ENCODE measurements at regions not wholly inside any gene's neighbourhood (a gene's known extent, or its start where the extent isn't known, plus 50 kb on each side); places are given as distances from the start of the nearest gene placed in this dataset.

DNA sequence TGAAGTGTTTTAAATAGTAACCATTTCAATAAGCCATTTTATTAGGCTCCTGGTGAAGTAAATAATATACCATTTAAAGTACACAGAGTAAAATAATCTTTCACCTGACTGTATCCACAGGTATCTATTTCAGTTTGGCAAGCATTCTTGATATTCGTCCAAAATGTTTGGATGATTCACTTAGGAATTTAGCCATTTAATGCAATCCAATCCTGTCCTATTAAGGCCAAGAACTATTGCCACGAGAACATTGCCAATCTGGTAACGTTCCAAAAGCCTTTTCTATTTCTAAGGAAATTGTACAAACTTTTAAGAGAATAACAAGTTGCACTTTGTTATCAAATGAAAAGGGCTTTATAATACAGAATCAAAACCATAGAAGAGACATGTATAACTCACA is 209.8 kb upstream of the THRB start:
- DNase-seq, result no peak
- Histone ChIP-seq H3K9ac (ENCODE audit: low read length) (no peak overlapping the region), H3K27ac (ENCODE audit: low read length) (no peak overlapping the region), H3K9me3 (replicated peaks; ENCODE audit: insufficient read depth, low read length) (no peaks in the 10 kb centered on the region), H3K9me2 (replicated peaks; ENCODE audit: insufficient read depth, low read length) (no peaks in the 10 kb centered on the region), H3K79me2 (ENCODE audit: low read length) (no peaks in the 10 kb centered on the region), H3K36me3 (replicated peaks; ENCODE audit: insufficient read depth, low read length) (no peaks in the 10 kb centered on the region), H3F3A (ENCODE audit: insufficient read depth, low read length) (no peaks in the 10 kb centered on the region), H4K20me1 (ENCODE audit: insufficient read depth, low read length) (no peaks in the 10 kb centered on the region), H3K4me3 (ENCODE audit: low read length) (no peak overlapping the region), H3K4me1 (ENCODE audit: low read length) (no peaks in the 10 kb centered on the region), H3K27me3 (replicated peaks; ENCODE audit: insufficient read depth, low read length) (no peaks in the 10 kb centered on the region), H3K4me2 (ENCODE audit: low read depth, low read length) (no peak overlapping the region), H2AFZ (ENCODE audit: low read length) (no peak overlapping the region)
- TF ChIP-seq EZH2phosphoT487 (IDR thresholded peaks at IDR 0.05; ENCODE audit: low read length), result no peak
- TF ChIP-seq EZH2 (optimal IDR thresholded peaks at IDR 0.05; ENCODE audit: low read depth, low read length), result no peak
- TF ChIP-seq CTCF (IDR thresholded peaks at IDR 0.05; ENCODE audit: low read length), result no peak

GRCh38 chr3:24707936-24708335 is 213.3 kb upstream of the THRB start:
- Histone ChIP-seq H3F3A (ENCODE audit: insufficient read depth, low read length) (no peaks in the 10 kb centered on the region), H4K20me1 (ENCODE audit: insufficient read depth, low read length) (no peaks in the 10 kb centered on the region)

DNA sequence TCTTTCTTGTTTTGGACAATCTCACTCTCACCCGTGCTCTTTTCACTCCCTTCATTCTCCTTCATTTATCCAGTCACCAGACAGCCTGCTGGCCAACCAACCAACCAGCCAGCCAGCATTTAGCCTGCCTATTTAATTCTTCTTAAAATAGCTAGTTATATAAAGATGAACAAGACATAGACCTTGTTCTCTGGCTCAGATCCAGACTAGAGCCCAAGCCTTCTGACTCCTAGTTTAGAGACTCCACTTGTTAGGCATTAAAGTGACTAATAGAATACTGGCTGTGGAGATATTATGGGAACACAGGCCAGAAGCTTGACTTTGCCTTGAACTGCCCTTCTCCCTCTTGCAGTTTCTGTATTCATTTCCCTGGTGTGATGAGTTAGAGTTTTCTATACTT is 215.3 kb upstream of the THRB start:
- H3F3A ChIP-seq (ENCODE audit: insufficient read depth, low read length), result no peaks in the 10 kb centered on the region
- no peaks in the 10 kb centered on the region for H4K20me1 ChIP-seq (ENCODE audit: insufficient read depth, low read length)
- H3K36me3 ChIP-seq (replicated peaks; ENCODE audit: insufficient read depth, low read length), result no peaks in the 10 kb centered on the region
- no peak for TF ChIP-seq EZH2phosphoT487 (IDR thresholded peaks at IDR 0.05; ENCODE audit: low read length)
- TF ChIP-seq CTCF (IDR thresholded peaks at IDR 0.05; ENCODE audit: low read length), result no peak
- TF ChIP-seq EZH2 (optimal IDR thresholded peaks at IDR 0.05; ENCODE audit: low read depth, low read length), result no peak
- no peaks in the 10 kb centered on the region for H3K27me3 ChIP-seq (replicated peaks; ENCODE audit: insufficient read depth, low read length)
- no peaks in the 10 kb centered on the region for H3K9me3 ChIP-seq (replicated peaks; ENCODE audit: insufficient read depth, low read length)
- no peak overlapping the region for H3K4me2 ChIP-seq (ENCODE audit: low read depth, low read length)
- H3K4me1 ChIP-seq (ENCODE audit: low read length), result no peaks in the 10 kb centered on the region
- H3K9me2 ChIP-seq (replicated peaks; ENCODE audit: insufficient read depth, low read length), result no peaks in the 10 kb centered on the region
- DNase-seq, result no peak
- H3K4me3 ChIP-seq (ENCODE audit: low read length), result no peak overlapping the region
- no peaks in the 10 kb centered on the region for H3K79me2 ChIP-seq (ENCODE audit: low read length)
- no peak overlapping the region for H3K27ac ChIP-seq (ENCODE audit: low read length)
- H2AFZ ChIP-seq (ENCODE audit: low read length), result no peak overlapping the region
- H3K9ac ChIP-seq (ENCODE audit: low read length), result no peak overlapping the region

More at GRCh38 chr3:24707936-24708335, 213.3 kb upstream of the THRB start:
- Histone ChIP-seq H3K9me3 (replicated peaks; ENCODE audit: insufficient read depth, low read length) (no peaks in the 10 kb centered on the region), H3K9me2 (replicated peaks; ENCODE audit: insufficient read depth, low read length) (no peaks in the 10 kb centered on the region), H3K36me3 (replicated peaks; ENCODE audit: insufficient read depth, low read length) (no peaks in the 10 kb centered on the region), H3K4me2 (ENCODE audit: low read depth, low read length) (no peak overlapping the region), H3K4me3 (ENCODE audit: low read length) (no peak overlapping the region), H3K9ac (ENCODE audit: low read length) (no peak overlapping the region), H3K79me2 (ENCODE audit: low read length) (no peaks in the 10 kb centered on the region), H3K27ac (ENCODE audit: low read length) (no peak overlapping the region), H3K27me3 (replicated peaks; ENCODE audit: insufficient read depth, low read length) (no peaks in the 10 kb centered on the region), H3K4me1 (ENCODE audit: low read length) (no peaks in the 10 kb centered on the region), H2AFZ (ENCODE audit: low read length) (no peak overlapping the region)
- TF ChIP-seq CTCF (IDR thresholded peaks at IDR 0.05; ENCODE audit: low read length) (no peak), EZH2phosphoT487 (IDR thresholded peaks at IDR 0.05; ENCODE audit: low read length) (no peak), EZH2 (optimal IDR thresholded peaks at IDR 0.05; ENCODE audit: low read depth, low read length) (no peak)
- no peak for DNase-seq
